ENCODE measurements at regions not wholly inside any gene's neighbourhood (a gene's known extent, or its start where the extent isn't known, plus 50 kb on each side); places are given as distances from the start of the nearest gene placed in this dataset.

- H3K27ac ChIP-seq (ENCODE audit: low read depth in 1 of 2, low read length in 2 of 2): no peak overlapping the region
- H3K9ac ChIP-seq (ENCODE audit: low read depth in 1 of 2, low read length in 2 of 2): no peak overlapping the region
- no peaks in the 10 kb centered on the region for H3K27me3 ChIP-seq (ENCODE audit: control insufficient read depth in 4 of 4, insufficient read depth in 4 of 4, low read length in 3 of 4)
- TF ChIP-seq RXRA (IDR thresholded peaks at IDR 0.05): no peak
- TF ChIP-seq FOXA1 (IDR thresholded peaks at IDR 0.05): no peak
- no peak for TF ChIP-seq MAX (IDR thresholded peaks at IDR 0.05)
- no peak for TF ChIP-seq JUND (IDR thresholded peaks at IDR 0.05)
- no peak for TF ChIP-seq RAD21 (IDR thresholded peaks at IDR 0.05)
- TF ChIP-seq SP1 (IDR thresholded peaks at IDR 0.05): no peak
- H3K4me1 ChIP-seq (ENCODE audit: control insufficient read depth in 4 of 4, insufficient read depth in 4 of 4, low read length in 3 of 4): no peaks in the 10 kb centered on the region
- no peaks in the 10 kb centered on the region for H3K9me3 ChIP-seq (ENCODE audit: control insufficient read depth in 4 of 4, low read length in 3 of 4)
- DNase-seq (ENCODE audit: low spot score): no peak
- 93% methylated on average over 15 of the region's 15 CpGs for WGBS
- H3K4me3 ChIP-seq (ENCODE audit: low read depth in 1 of 3, low read length in 3 of 3): no peak overlapping the region
- no peaks in the 10 kb centered on the region for H3K36me3 ChIP-seq (ENCODE audit: control insufficient read depth in 4 of 4, insufficient read depth in 3 of 4, low read depth in 1 of 4, low read length in 3 of 4)
These were observed 53.0 kb upstream of the CLDN14 start for GRCh38 chr21:36532769-36533467.

- DNase-seq (ENCODE audit: low spot score): no peak
- no peaks in the 10 kb centered on the region for H3K9me3 ChIP-seq (ENCODE audit: control insufficient read depth in 4 of 4, low read length in 3 of 4)
- no peak overlapping the region for H3K9ac ChIP-seq (ENCODE audit: low read depth in 1 of 2, low read length in 2 of 2)
- no peaks in the 10 kb centered on the region for H3K27me3 ChIP-seq (ENCODE audit: control insufficient read depth in 4 of 4, insufficient read depth in 4 of 4, low read length in 3 of 4)
- WGBS: 87% methylated on average over 6 of the region's 6 CpGs
- TF ChIP-seq TAF1 (conservative IDR thresholded peaks at IDR 0.05): no peak
- H3K4me1 ChIP-seq (ENCODE audit: control insufficient read depth in 4 of 4, insufficient read depth in 4 of 4, low read length in 3 of 4): no peaks in the 10 kb centered on the region
- no peaks in the 10 kb centered on the region for H3K36me3 ChIP-seq (ENCODE audit: control insufficient read depth in 4 of 4, insufficient read depth in 3 of 4, low read depth in 1 of 4, low read length in 3 of 4)
- no peak overlapping the region for H3K27ac ChIP-seq (ENCODE audit: low read depth in 1 of 2, low read length in 2 of 2)
- H3K4me3 ChIP-seq (ENCODE audit: low read depth in 1 of 3, low read length in 3 of 3): no peak overlapping the region
These were observed 53.5 kb upstream of the CLDN14 start for GRCh38 chr21:36533468-36533848.

- H3K27ac ChIP-seq (ENCODE audit: low read depth in 1 of 2, low read length in 2 of 2): no peak overlapping the region
- H3K27me3 ChIP-seq (ENCODE audit: control insufficient read depth in 4 of 4, insufficient read depth in 4 of 4, low read length in 3 of 4): no peaks in the 10 kb centered on the region
- H3K4me3 ChIP-seq (ENCODE audit: low read depth in 1 of 3, low read length in 3 of 3): no peak overlapping the region
- 76% methylated on average over 3 of the region's 3 CpGs for WGBS
- H3K36me3 ChIP-seq (ENCODE audit: control insufficient read depth in 4 of 4, insufficient read depth in 3 of 4, low read depth in 1 of 4, low read length in 3 of 4): no peaks in the 10 kb centered on the region
- no peak overlapping the region for H3K9ac ChIP-seq (ENCODE audit: low read depth in 1 of 2, low read length in 2 of 2)
- no peaks in the 10 kb centered on the region for H3K9me3 ChIP-seq (ENCODE audit: control insufficient read depth in 4 of 4, low read length in 3 of 4)
- TF ChIP-seq NR2F2 (IDR thresholded peaks at IDR 0.05) (no peak), ATF3 (IDR thresholded peaks at IDR 0.05) (no peak), REST (IDR thresholded peaks at IDR 0.05) (no peak), MAX (IDR thresholded peaks at IDR 0.05) (no peak), RXRA (IDR thresholded peaks at IDR 0.05) (no peak), HNF4A (conservative IDR thresholded peaks at IDR 0.05) (no peak), ZBTB33 (IDR thresholded peaks at IDR 0.05) (no peak), TAF1 (conservative IDR thresholded peaks at IDR 0.05) (no peak), EGR1 (IDR thresholded peaks at IDR 0.05; ENCODE audit: low read depth in 2 of 2) (no peak), FOXA1 (IDR thresholded peaks at IDR 0.05) (no peak), RAD21 (IDR thresholded peaks at IDR 0.05) (no peak), YY1 (IDR thresholded peaks at IDR 0.05) (no peak), GABPA (IDR thresholded peaks at IDR 0.05 in 1 of 2, conservative IDR thresholded peaks at IDR 0.05 in 1 of 2) (no peak), SP1 (IDR thresholded peaks at IDR 0.05) (no peak)
- DNase-seq (ENCODE audit: low spot score): no peak
- H3K4me1 ChIP-seq (ENCODE audit: control insufficient read depth in 4 of 4, insufficient read depth in 4 of 4, low read length in 3 of 4): no peaks in the 10 kb centered on the region
These were observed 54.7 kb upstream of the CLDN14 start for GRCh38 chr21:36534656-36535055.

All from liver (tissue), 7 donors.